WTC11 (cell line): ENCODE measurements at regions not wholly inside any gene's neighbourhood (a gene's known extent, or its start where the extent isn't known, plus 50 kb on each side); places are given as distances from the start of the nearest gene placed in this dataset.

Experiments used
- ATAC-seq: fragments of 200-7000 bp; cut with Tn5 transposase; 2 replicates; pipeline ENCODE4 v1.10.0; 2021; ENCODE audit warnings: mild to moderate bottlenecking, moderate library complexity
- CTCF ChIA-PET: fragments of 300-600 bp; sonication (Branson Sonifier 250); formaldehyde crosslinking; loops from one replicate; lab custom pipeline; 2021; ENCODE audit warnings: antibody characterized with exemption; lab: Charles Lee
- POLR2A ChIA-PET: fragments of 350-600 bp; sonication (Branson Sonifier 250); formaldehyde crosslinking; loops from one replicate; lab custom pipeline; 2021; ENCODE audit warnings: antibody characterized with exemption; lab: Charles Lee
- DNase-seq: peaks from one replicate; pipeline ENCODE4 v3.0.0; 2021; ENCODE audit warnings: low spot score
- H3K27ac Mint-ChIP-seq: 2 replicates; pipeline ENCODE4 v1.8.0; 2021; ENCODE audit warnings: mixed read lengths
- H3K27me3 Mint-ChIP-seq: 2 replicates; pipeline ENCODE4 v1.8.0; 2021; ENCODE audit warnings: low read depth, mild to moderate bottlenecking, moderate library complexity, mixed read lengths
- H3K36me3 Mint-ChIP-seq: 2 replicates; pipeline ENCODE4 v1.8.0; 2021; ENCODE audit warnings: mixed read lengths
- H3K4me1 Mint-ChIP-seq: 2 replicates; pipeline ENCODE4 v1.8.0; 2022; ENCODE audit warnings: mixed read lengths
- H3K4me3 Mint-ChIP-seq: 2 replicates; pipeline ENCODE4 v1.8.0; 2021; ENCODE audit warnings: mild to moderate bottlenecking, moderate library complexity, mixed read lengths
- H3K9me3 Mint-ChIP-seq: 2 replicates; pipeline ENCODE4 v1.8.0; 2021; ENCODE audit warnings: mixed read lengths
- CREB1 ChIP-seq: sonication (generic); formaldehyde crosslinking; IDR thresholded peaks from 2 replicates; pipeline ENCODE4 v1.8.0; 2023; ENCODE audit warnings: mild to moderate bottlenecking, missing genetic modification reagents
- GABPB1 ChIP-seq: sonication (generic); formaldehyde crosslinking; IDR thresholded peaks from 2 replicates; pipeline ENCODE4 v1.8.1; 2023; ENCODE audit warnings: mild to moderate bottlenecking, missing genetic modification reagents
- GRHL2 ChIP-seq: fragments of 250-450 bp; sonication (Bioruptor Pico); IDR thresholded peaks from 2 replicates; pipeline ENCODE4 v1.8.0; 2022; ENCODE audit warnings: mild to moderate bottlenecking, moderate library complexity; ENCODE audit not compliant: insufficient replicate concordance, severe bottlenecking
- NFYB ChIP-seq: sonication (generic); formaldehyde crosslinking; conservative IDR thresholded peaks from 2 replicates; pipeline ENCODE4 v1.8.0; 2022; ENCODE audit warnings: low read depth, missing genetic modification reagents
- OVOL2 ChIP-seq: fragments of 250-450 bp; sonication (Bioruptor Pico); IDR thresholded peaks from 2 replicates; pipeline ENCODE4 v1.9.0; 2021; ENCODE audit warnings: mild to moderate bottlenecking, borderline replicate concordance
- RELA ChIP-seq: sonication (generic); formaldehyde crosslinking; IDR thresholded peaks from 2 replicates; pipeline ENCODE4 v1.8.1; 2022; ENCODE audit warnings: missing genetic modification reagents, mild to moderate bottlenecking, borderline replicate concordance
- SMAD3 ChIP-seq: sonication (generic); formaldehyde crosslinking; IDR thresholded peaks from 2 replicates; pipeline ENCODE4 v1.8.0; 2022; ENCODE audit warnings: missing genetic modification reagents, mild to moderate bottlenecking, borderline replicate concordance
- SOX15 ChIP-seq: fragments of 250-450 bp; sonication (Bioruptor Pico); IDR thresholded peaks from 2 replicates; pipeline ENCODE4 v1.9.0; 2021; ENCODE audit warnings: mild to moderate bottlenecking
- TCF7 ChIP-seq: sonication (generic); formaldehyde crosslinking; IDR thresholded peaks from 2 replicates; pipeline ENCODE4 v1.8.0; 2022; ENCODE audit warnings: mild to moderate bottlenecking, low read depth, missing genetic modification reagents, moderate library complexity
- TEAD1 ChIP-seq: sonication (generic); formaldehyde crosslinking; IDR thresholded peaks from 2 replicates; pipeline ENCODE4 v1.8.0; 2022; ENCODE audit warnings: mild to moderate bottlenecking, missing genetic modification reagents
- TP53 ChIP-seq: sonication (generic); formaldehyde crosslinking; IDR thresholded peaks from 2 replicates; pipeline ENCODE4 v1.8.1; 2023; ENCODE audit warnings: mild to moderate bottlenecking, missing genetic modification reagents
- ZNF263 ChIP-seq: sonication (generic); formaldehyde crosslinking; IDR thresholded peaks from 2 replicates; pipeline ENCODE4 v1.8.1; 2022; ENCODE audit warnings: low read depth, mild to moderate bottlenecking, moderate library complexity, missing genetic modification reagents
- ZNF317 ChIP-seq: sonication (generic); formaldehyde crosslinking; IDR thresholded peaks from 2 replicates; pipeline ENCODE4 v1.8.1; 2023; ENCODE audit warnings: low read depth, mild to moderate bottlenecking, moderate library complexity, missing genetic modification reagents, borderline replicate concordance
- ZNF396 ChIP-seq: fragments of 250-450 bp; sonication (Bioruptor Pico); IDR thresholded peaks from 2 replicates; pipeline ENCODE4 v1.8.0; 2021; ENCODE audit warnings: mild to moderate bottlenecking, moderate library complexity, borderline replicate concordance
- TF ChIP-seq, protein P1 (sequence below): fragments of 250-450 bp; sonication (Bioruptor Pico); IDR thresholded peaks from 2 replicates; pipeline ENCODE4 v1.9.0; 2021; ENCODE audit warnings: moderate library complexity, mild to moderate bottlenecking, inconsistent platforms, borderline replicate concordance
- TF ChIP-seq, protein P2 (sequence below): sonication (generic); formaldehyde crosslinking; conservative IDR thresholded peaks from 2 replicates; pipeline ENCODE4 v1.8.1; 2022; ENCODE audit warnings: mild to moderate bottlenecking, missing genetic modification reagents
- TF ChIP-seq, protein P3 (sequence below): sonication (generic); formaldehyde crosslinking; IDR thresholded peaks from 2 replicates; pipeline ENCODE4 v1.8.1; 2023; ENCODE audit warnings: mild to moderate bottlenecking, missing genetic modification reagents, moderate library complexity
- TF ChIP-seq, protein P4 (sequence below): sonication (generic); formaldehyde crosslinking; IDR thresholded peaks from 2 replicates; pipeline ENCODE4 v1.8.1; 2022; ENCODE audit warnings: mild to moderate bottlenecking, moderate library complexity, missing genetic modification reagents
- TF ChIP-seq, protein P5 (sequence below): sonication (generic); formaldehyde crosslinking; IDR thresholded peaks from 2 replicates; pipeline ENCODE4 v1.8.1; 2022; ENCODE audit warnings: low read depth, missing genetic modification reagents, borderline replicate concordance
- TF ChIP-seq, protein P6 (sequence below): fragments of 200-600 bp; IDR thresholded peaks from 2 replicates; pipeline ENCODE4 v1.8.0; 2022; ENCODE audit warnings: antibody characterized with exemption
- TF ChIP-seq, protein P7 (sequence below): sonication (generic); formaldehyde crosslinking; IDR thresholded peaks from 2 replicates; pipeline ENCODE4 v1.8.1; 2022; ENCODE audit warnings: missing genetic modification reagents, borderline replicate concordance

DNA sequence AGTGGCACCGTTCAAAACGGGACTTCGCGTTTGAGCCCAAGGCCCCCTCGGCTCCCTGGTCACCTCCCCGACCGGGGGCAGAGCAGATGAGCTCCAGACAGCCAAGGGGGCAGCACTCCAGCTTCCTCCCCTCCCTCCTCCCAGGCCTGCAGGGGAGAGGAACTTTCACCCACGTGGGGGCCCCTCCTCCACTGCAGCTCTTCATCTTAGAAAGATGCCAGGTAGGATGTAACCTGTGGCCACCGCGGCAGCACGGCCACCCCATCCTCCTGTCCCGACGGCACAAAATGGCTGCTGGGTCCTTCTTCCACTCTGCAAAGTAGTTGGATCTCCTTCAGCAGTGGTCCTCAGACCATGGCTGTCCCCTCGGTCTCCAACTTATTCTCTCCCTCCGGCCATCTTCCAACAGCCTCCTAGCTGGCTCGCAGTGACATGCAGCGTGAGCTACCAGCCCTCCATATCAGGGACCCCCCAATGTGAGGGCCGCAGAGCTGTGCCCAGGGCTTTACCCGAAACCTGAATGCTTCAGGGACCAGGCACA lies 94.5 kb upstream of the ID2 start:
- TF ChIP-seq, protein P1, sequence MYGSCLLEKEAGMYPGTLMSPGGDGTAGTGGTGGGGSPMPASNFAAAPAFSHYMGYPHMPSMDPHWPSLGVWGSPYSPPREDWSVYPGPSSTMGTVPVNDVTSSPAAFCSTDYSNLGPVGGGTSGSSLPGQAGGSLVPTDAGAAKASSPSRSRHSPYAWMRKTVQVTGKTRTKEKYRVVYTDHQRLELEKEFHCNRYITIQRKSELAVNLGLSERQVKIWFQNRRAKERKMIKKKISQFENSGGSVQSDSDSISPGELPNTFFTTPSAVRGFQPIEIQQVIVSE (CRISPR knock-in tag) = no peak
- TF ChIP-seq, protein P2, sequence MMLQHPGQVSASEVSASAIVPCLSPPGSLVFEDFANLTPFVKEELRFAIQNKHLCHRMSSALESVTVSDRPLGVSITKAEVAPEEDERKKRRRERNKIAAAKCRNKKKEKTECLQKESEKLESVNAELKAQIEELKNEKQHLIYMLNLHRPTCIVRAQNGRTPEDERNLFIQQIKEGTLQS (CRISPR knock-in tag) = no peak
- TF ChIP-seq ZNF396 (no peak), SMAD3 (CRISPR knock-in tag) (no peak), ZNF317 (CRISPR knock-in tag) (no peak), GRHL2 (CRISPR knock-in tag) (no peak), TCF7 (CRISPR knock-in tag) (no peak), CREB1 (CRISPR knock-in tag) (no peak), NFYB (CRISPR knock-in tag) (no peak), OVOL2 (no peak), TP53 (CRISPR knock-in tag) (no peak)
- TF ChIP-seq, protein P3, sequence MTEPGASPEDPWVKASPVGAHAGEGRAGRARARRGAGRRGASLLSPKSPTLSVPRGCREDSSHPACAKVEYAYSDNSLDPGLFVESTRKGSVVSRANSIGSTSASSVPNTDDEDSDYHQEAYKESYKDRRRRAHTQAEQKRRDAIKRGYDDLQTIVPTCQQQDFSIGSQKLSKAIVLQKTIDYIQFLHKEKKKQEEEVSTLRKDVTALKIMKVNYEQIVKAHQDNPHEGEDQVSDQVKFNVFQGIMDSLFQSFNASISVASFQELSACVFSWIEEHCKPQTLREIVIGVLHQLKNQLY (CRISPR knock-in tag) = no peak
- TF ChIP-seq, protein P4, sequence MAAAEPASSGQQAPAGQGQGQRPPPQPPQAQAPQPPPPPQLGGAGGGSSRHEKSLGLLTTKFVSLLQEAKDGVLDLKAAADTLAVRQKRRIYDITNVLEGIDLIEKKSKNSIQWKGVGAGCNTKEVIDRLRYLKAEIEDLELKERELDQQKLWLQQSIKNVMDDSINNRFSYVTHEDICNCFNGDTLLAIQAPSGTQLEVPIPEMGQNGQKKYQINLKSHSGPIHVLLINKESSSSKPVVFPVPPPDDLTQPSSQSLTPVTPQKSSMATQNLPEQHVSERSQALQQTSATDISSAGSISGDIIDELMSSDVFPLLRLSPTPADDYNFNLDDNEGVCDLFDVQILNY (CRISPR knock-in tag) = no peak
- TF ChIP-seq, protein P5, sequence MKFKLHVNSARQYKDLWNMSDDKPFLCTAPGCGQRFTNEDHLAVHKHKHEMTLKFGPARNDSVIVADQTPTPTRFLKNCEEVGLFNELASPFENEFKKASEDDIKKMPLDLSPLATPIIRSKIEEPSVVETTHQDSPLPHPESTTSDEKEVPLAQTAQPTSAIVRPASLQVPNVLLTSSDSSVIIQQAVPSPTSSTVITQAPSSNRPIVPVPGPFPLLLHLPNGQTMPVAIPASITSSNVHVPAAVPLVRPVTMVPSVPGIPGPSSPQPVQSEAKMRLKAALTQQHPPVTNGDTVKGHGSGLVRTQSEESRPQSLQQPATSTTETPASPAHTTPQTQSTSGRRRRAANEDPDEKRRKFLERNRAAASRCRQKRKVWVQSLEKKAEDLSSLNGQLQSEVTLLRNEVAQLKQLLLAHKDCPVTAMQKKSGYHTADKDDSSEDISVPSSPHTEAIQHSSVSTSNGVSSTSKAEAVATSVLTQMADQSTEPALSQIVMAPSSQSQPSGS (CRISPR knock-in tag) = no peak
- peaks cover 39% of the 10 kb centered on the region for H3K4me1 Mint-ChIP-seq
- no peaks in the 10 kb centered on the region; the same call in none of the 2 replicates for H3K27me3 Mint-ChIP-seq
- H3K4me3 Mint-ChIP-seq = no peak overlapping the region
- no peaks in the 10 kb centered on the region for H3K36me3 Mint-ChIP-seq
- ATAC-seq (no peak), DNase-seq (no peak)
- POLR2A ChIA-PET = no interaction called here
- no peak overlapping the region for H3K27ac Mint-ChIP-seq
- H3K9me3 Mint-ChIP-seq = no peaks in the 10 kb centered on the region
- CTCF ChIA-PET = interaction anchor here (1.2 kb wide), 1 partner anchor 12 kb away, joined by 3 read pairs; no protein-coding TSS in a partner anchor

DNA sequence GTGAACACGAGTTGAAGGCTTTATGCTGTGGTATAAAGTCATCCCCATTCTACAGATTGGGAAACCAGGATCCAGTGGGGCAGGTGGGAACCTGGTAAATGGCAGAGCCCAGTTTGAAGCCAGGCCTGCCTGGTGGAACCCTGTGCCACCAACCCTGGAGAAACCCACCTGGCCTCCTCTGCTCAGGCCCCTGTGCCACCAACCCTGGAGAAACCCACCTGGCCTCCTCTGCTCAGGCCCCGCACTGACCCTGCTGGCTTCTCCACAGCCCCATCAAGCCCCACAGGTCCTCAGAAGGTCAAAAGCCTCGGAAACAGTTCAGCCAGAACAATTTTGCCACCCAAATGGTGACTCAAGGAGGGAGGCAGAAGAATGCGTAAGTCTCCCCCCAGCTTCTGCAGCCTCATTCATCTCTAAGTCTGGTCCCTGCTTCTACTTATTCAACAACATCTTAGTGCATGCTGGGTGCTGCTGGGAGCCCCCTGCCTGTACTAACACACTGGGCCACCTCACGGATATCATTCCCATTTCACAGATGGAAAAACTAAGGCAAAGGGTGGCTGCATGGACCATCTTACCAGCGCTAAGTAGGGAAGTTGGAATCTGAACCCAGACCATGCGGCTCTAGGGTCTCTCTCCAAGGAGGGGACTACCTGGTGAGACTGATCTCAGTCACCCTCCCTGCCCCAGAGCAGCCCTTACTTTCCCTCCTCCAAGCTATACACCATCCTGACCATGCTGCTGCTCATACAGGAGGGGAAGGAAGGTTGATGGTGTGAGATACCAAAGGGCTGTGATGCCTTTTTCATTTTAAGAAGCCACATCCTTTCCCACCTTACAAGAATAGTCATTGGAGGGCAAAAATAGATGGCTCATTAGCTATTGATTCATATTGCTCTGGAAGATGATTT lies 93.7 kb upstream of the ID2 start:
- Mint-ChIP-seq H3K36me3 (no peaks in the 10 kb centered on the region), H3K4me1 (peaks cover 31% of the 10 kb centered on the region), H3K9me3 (no peaks in the 10 kb centered on the region), H3K27me3 (no peaks in the 10 kb centered on the region; the same call in none of the 2 replicates), H3K27ac (no peak overlapping the region), H3K4me3 (no peak overlapping the region)
- no peak for DNase-seq
- ATAC-seq = no peak
- CTCF ChIA-PET = interaction anchor here (1.2 kb wide), 1 partner anchor 13 kb away, joined by 3 read pairs; no protein-coding TSS in a partner anchor
- POLR2A ChIA-PET = no interaction called here
- TF ChIP-seq TEAD1 (no peak), SOX15 (CRISPR knock-in tag) (no peak), ZNF263 (CRISPR knock-in tag) (no peak), RELA (CRISPR knock-in tag) (no peak), GABPB1 (CRISPR knock-in tag) (no peak)
- TF ChIP-seq, protein P5 (CRISPR knock-in tag) = no peak
- TF ChIP-seq, protein P6, sequence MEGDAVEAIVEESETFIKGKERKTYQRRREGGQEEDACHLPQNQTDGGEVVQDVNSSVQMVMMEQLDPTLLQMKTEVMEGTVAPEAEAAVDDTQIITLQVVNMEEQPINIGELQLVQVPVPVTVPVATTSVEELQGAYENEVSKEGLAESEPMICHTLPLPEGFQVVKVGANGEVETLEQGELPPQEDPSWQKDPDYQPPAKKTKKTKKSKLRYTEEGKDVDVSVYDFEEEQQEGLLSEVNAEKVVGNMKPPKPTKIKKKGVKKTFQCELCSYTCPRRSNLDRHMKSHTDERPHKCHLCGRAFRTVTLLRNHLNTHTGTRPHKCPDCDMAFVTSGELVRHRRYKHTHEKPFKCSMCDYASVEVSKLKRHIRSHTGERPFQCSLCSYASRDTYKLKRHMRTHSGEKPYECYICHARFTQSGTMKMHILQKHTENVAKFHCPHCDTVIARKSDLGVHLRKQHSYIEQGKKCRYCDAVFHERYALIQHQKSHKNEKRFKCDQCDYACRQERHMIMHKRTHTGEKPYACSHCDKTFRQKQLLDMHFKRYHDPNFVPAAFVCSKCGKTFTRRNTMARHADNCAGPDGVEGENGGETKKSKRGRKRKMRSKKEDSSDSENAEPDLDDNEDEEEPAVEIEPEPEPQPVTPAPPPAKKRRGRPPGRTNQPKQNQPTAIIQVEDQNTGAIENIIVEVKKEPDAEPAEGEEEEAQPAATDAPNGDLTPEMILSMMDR = no peak
- TF ChIP-seq, protein P1 (CRISPR knock-in tag) = no peak
- TF ChIP-seq, protein P7, sequence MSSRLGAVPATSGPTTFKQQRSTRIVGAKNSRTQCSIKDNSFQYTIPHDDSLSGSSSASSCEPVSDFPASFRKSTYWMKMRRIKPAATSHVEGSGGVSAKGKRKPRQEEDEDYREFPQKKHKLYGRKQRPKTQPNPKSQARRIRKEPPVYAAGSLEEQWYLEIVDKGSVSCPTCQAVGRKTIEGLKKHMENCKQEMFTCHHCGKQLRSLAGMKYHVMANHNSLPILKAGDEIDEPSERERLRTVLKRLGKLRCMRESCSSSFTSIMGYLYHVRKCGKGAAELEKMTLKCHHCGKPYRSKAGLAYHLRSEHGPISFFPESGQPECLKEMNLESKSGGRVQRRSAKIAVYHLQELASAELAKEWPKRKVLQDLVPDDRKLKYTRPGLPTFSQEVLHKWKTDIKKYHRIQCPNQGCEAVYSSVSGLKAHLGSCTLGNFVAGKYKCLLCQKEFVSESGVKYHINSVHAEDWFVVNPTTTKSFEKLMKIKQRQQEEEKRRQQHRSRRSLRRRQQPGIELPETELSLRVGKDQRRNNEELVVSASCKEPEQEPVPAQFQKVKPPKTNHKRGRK = no peak
